DMS114 treated with DMSO at 0.1 percent for 48 hours (cell line): ENCODE measurements at regions not wholly inside any gene's neighbourhood (a gene's known extent, or its start where the extent isn't known, plus 50 kb on each side); places are given as distances from the start of the nearest gene placed in this dataset.

Experiments used
- DNase-seq: peaks from one replicate; lab custom pipeline; 2025; ENCODE audit not compliant: unreplicated experiment; lab: John Stamatoyannopoulos, UW

- DNase-seq = no peak
Measured at GRCh38 chr14:43207189-43207588, 1299.9 kb downstream of the FSCB start.

DNA sequence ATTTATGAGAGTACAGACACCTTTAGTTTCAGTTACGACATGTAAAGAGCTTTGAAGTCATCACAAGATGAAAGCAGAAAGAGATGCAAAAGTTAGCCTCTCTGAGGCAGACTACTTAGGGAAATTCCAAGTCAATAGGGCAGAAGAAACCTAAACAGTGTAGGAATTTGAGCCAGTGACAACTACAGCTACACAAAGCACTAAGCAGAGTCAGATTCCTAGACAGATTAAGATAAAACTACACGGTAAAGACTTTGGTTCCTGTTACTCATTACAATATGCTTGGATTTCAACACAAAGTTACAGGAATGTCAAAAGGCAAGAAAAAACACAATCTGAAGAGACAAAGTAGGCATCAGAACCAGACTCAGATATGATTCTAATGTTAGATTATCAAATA is 1302.3 kb downstream of the FSCB start:
- DNase-seq = no peak

DNA sequence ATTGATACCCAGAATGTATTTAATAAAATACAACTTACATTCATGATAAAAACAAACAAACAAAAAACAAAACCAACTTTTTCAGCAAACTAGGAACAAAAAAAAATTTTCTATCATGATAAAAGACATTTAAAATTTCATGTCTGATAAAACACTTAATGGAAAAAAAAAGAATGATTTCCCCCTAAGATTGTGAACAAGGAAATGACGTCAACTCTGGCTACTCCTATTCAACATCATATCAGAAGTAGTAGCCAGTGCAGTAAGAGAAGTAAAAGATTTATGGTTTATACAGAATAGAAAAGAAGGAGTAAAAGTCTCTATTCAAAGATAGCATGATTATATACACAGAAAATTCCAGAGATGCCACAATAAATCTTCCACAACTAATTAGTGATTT is 1306.6 kb downstream of the FSCB start:
- no peak for DNase-seq

- no peak for DNase-seq
Measured at GRCh38 chr14:43198465-43198864, 1308.6 kb downstream of the FSCB start.

- no peak for DNase-seq
Measured at GRCh38 chr14:43184540-43184939, 1322.5 kb downstream of the FSCB start.

DNA sequence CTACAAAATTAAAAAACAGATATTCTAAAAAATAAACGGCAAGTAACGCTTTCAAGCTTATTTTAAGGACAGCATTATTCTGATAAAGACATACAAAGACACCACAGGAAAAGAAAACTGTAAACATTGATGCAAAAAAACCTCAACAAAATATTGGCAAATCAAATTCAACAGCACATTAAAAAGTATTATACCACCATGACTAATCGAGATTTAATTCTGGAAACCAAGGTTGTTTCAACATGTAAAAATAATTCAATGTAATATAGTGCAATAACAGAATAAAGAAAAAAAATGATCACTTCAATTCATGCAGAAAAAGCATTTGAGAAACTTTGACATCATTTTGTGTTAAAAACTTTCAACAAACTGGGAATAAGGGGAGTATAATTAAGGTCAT is 1323.2 kb downstream of the FSCB start:
- DNase-seq = no peak

- DNase-seq = no peak
Measured at GRCh38 chr14:43175896-43176295, 1331.2 kb downstream of the FSCB start.

GRCh38 chr14:43172899-43173548 is 1334.1 kb downstream of the FSCB start:
- no peak for DNase-seq

- DNase-seq = no peak
Measured at GRCh38 chr14:43169722-43170121, 1337.4 kb downstream of the FSCB start.

GRCh38 chr14:43168371-43168925 is 1338.6 kb downstream of the FSCB start:
- DNase-seq = no peak

DNA sequence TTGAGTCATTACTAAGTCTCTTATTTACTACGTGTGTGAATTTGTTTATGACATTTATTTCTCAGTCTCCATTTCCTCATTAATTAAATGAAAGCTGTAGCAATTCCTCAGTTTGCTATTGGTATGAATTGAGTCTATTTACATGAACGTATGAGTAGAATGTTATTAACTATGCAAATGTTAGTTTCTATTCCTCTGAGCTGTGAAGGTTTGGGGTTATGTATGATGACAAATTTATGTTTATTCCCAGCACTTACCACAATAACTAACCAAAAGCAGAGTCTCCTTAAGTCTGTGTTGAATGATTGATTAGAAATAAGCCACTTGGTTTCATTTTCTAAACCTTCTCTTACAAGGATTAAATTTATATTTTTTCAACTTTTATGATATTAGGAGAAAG is 1340.9 kb downstream of the FSCB start:
- no peak for DNase-seq

DNA sequence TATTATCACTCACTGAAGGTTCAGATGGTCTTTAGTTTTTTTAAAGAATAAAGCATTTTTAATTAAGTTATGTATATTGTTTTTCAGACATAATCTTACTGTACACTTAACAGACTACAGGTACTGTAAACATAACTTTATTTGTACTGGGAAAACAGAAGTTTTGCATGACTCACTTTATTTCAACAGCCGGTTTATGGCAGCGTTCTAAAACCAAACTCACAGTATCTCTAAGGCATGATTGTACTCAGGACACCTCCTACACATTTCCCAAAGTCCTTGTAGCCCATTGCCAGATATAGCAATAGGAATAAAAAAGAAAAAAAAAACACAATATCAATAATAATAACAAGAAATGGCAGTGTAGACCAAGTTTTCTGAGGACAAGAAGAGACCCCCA is 1341.4 kb downstream of the FSCB start:
- no peak for DNase-seq

DNA sequence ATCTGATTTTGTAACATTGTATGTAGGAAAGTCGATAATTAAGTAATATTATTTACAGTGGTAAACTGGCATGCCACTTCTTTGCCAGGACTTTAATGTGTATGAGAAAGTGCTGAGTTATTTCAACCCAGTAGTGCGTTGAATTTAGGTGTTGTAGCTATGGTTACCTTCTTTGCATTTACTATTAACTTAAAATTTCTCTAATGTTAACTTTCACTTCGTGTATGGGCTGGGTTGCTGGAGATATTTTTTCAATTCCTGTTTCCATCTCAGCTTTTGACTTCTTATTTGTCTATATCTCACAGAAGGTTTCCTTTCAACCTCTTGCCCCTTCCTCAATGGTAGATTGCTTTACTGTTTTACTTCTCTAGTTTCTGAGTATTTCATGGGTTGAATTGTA is 1345.6 kb downstream of the FSCB start:
- DNase-seq = no peak

DNA sequence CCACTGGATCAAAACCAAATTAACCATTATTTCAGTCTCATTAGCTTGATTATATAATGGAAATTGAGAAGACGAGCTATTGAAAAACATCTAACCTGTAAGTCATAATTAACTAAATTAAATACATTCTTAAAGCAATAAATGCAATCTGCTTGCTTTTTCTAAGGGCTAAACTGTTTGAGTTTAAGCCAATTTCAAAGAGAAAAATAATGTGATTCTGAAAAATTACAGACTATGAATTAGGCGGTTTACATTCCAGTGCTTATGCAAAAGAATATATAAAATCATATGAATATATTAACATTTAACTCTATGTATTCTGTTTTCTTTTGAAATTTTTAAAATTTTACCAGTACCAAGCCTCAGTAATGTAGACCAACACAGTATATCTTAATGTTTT is 1349.4 kb downstream of the FSCB start:
- DNase-seq = no peak

GRCh38 chr14:43155924-43156323 is 1351.2 kb downstream of the FSCB start:
- DNase-seq = no peak

DNA sequence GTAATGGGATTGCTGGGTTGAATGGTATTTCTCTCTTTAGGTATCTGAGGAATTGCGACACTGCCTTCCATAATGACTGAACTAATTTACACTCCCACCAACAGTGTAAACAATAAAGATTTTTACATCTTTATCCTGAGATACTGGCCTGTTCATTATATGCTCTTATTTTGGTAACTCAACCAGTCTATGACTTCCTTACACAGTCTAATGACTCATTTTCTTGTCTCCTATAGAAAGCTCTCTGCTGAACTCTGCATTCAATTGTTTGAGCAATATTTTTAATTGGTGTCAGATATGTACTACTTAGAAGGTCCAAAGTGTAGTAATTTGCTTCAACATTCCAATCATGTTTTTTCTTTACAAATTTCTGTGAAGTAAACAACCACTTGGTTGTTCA is 1351.8 kb downstream of the FSCB start:
- no peak for DNase-seq

GRCh38 chr14:43147485-43147884 is 1359.6 kb downstream of the FSCB start:
- no peak for DNase-seq

DNA sequence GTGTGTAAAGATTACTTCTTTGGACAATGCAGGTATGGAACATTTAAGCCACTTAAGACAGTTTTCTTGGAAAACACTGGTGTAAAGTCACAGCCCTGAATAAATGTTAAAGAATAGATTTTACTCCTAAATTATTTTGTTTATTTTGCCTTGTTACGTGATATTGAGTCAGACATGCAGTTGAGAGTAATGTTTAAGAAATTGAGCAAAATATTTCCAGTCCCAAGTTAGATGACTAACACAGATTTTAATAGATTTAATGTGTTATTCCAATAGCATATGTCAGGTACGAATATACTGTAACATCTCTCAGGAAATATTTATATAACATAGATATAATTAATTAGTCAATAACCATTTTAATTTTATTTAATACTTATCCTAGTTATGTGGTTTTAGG is 1361.7 kb downstream of the FSCB start:
- no peak for DNase-seq

GRCh38 chr14:43143106-43143505 is 1364.0 kb downstream of the FSCB start:
- no peak for DNase-seq

GRCh38 chr14:43141636-43142191 is 1365.4 kb downstream of the FSCB start:
- DNase-seq = no peak

DNA sequence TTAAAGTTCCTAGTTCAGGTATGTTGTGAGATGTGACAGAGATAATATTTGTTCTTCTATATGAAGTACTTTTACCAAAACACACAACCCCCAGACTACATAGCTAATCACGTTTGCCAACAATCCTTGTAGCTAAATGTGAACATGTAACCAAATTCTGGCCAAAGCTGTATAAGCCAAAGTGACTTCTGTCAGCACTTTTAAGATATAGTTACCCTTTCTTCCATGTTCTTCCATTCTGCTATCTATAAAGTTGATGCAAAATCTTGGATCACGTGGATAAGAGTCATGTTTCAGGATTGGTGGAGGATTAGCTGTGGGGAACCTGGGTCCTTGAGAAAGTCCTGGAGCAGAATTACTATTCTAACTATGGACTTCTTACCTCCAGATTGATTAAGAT is 1366.6 kb downstream of the FSCB start:
- no peak for DNase-seq

- no peak for DNase-seq
Measured at GRCh38 chr14:43135877-43136411, 1371.1 kb downstream of the FSCB start.

GRCh38 chr14:43132441-43132840 is 1374.6 kb downstream of the FSCB start:
- no peak for DNase-seq
